NCI-H2029 (cell line): ENCODE measurements at regions not wholly inside any gene's neighbourhood (a gene's known extent, or its start where the extent isn't known, plus 50 kb on each side); places are given as distances from the start of the nearest gene placed in this dataset.
"Not testable (repeated sequence)": the region's sequence is repeated elsewhere in the genome, so short reads cannot be mapped to it uniquely, and the experiment has no call there.

ENCODE experiments used
- DNase-seq: peaks from one replicate; lab custom pipeline; 2025; lab: John Stamatoyannopoulos, UW

GRCh38 chr12:47346251-47347019 lies 266.7 kb upstream of the AMIGO2 start:
- no peak for DNase-seq

- DNase-seq: no peak
Observed at GRCh38 chr12:47343684-47344567, 264.2 kb upstream of the AMIGO2 start.

- DNase-seq: no peak
Observed at GRCh38 chr12:47340411-47341015, 260.8 kb upstream of the AMIGO2 start.

- DNase-seq: no peak
Observed at GRCh38 chr12:47337581-47337980, 257.8 kb upstream of the AMIGO2 start.

GRCh38 chr12:47333271-47333858 lies 253.6 kb upstream of the AMIGO2 start:
- not testable (repeated sequence) for DNase-seq

GRCh38 chr12:47328831-47329545 lies 249.2 kb upstream of the AMIGO2 start:
- no peak for DNase-seq

- DNase-seq: no peak
Observed at GRCh38 chr12:47326190-47326589, 246.4 kb upstream of the AMIGO2 start.

- DNase-seq: no peak
Observed at GRCh38 chr12:47323802-47324201, 244.0 kb upstream of the AMIGO2 start.

- DNase-seq: no peak
Observed at GRCh38 chr12:47321436-47321835, 241.7 kb upstream of the AMIGO2 start.

GRCh38 chr12:47319746-47320145 lies 240.0 kb upstream of the AMIGO2 start:
- DNase-seq: no peak

- DNase-seq: no peak
Observed at GRCh38 chr12:47318963-47319362, 239.2 kb upstream of the AMIGO2 start.

- no peak for DNase-seq
Observed at GRCh38 chr12:47317175-47317915, 237.6 kb upstream of the AMIGO2 start.

GRCh38 chr12:47316609-47317049 lies 236.9 kb upstream of the AMIGO2 start:
- DNase-seq: no peak

- no peak for DNase-seq
Observed at GRCh38 chr12:47314996-47315395, 235.2 kb upstream of the AMIGO2 start.

- no peak for DNase-seq
Observed at GRCh38 chr12:47312808-47313426, 233.2 kb upstream of the AMIGO2 start.

- DNase-seq: no peak
Observed at GRCh38 chr12:47312147-47312546, 232.4 kb upstream of the AMIGO2 start.

- no peak for DNase-seq
Observed at GRCh38 chr12:47311568-47311967, 231.8 kb upstream of the AMIGO2 start.

GRCh38 chr12:47311010-47311409 lies 231.3 kb upstream of the AMIGO2 start:
- DNase-seq: no peak

GRCh38 chr12:47308672-47309071 lies 228.9 kb upstream of the AMIGO2 start:
- no peak for DNase-seq

GRCh38 chr12:47307680-47308399 lies 228.1 kb upstream of the AMIGO2 start:
- DNase-seq: peak; percentile 66
